ENCODE measurements at regions not wholly inside any gene's neighbourhood (a gene's known extent, or its start where the extent isn't known, plus 50 kb on each side); places are given as distances from the start of the nearest gene placed in this dataset.

GRCh38 chr2:128745946-128746345, 427.3 kb upstream of the HS6ST1 start:
- peak; percentile 5 for DNase-seq (ENCODE audit: low read depth)

- DNase-seq (ENCODE audit: low read depth) = peak; percentile 68
Observed at GRCh38 chr2:128746356-128746755, 427.7 kb upstream of the HS6ST1 start.

GRCh38 chr2:128748336-128748735, 429.7 kb upstream of the HS6ST1 start:
- DNase-seq (ENCODE audit: low read depth) = no peak

- DNase-seq (ENCODE audit: low read depth) = no peak
Observed at GRCh38 chr2:128748835-128749605, 430.4 kb upstream of the HS6ST1 start.

- DNase-seq (ENCODE audit: low read depth) = peak; percentile 12
Observed at GRCh38 chr2:128750328-128751165, 431.9 kb upstream of the HS6ST1 start.

- DNase-seq (ENCODE audit: low read depth) = no peak
Observed at GRCh38 chr2:128751746-128752145, 433.1 kb upstream of the HS6ST1 start.

GRCh38 chr2:128752691-128753263, 434.1 kb upstream of the HS6ST1 start:
- no peak for DNase-seq (ENCODE audit: low read depth)

- DNase-seq (ENCODE audit: low read depth) = no peak
Observed at GRCh38 chr2:128753321-128753720, 434.7 kb upstream of the HS6ST1 start.

GRCh38 chr2:128753800-128754199, 435.1 kb upstream of the HS6ST1 start:
- no peak for DNase-seq (ENCODE audit: low read depth)

- no peak for DNase-seq (ENCODE audit: low read depth)
Observed at GRCh38 chr2:128754246-128754724, 435.6 kb upstream of the HS6ST1 start.

- DNase-seq (ENCODE audit: low read depth) = no peak
Observed at GRCh38 chr2:128755695-128756364, 437.2 kb upstream of the HS6ST1 start.

- DNase-seq (ENCODE audit: low read depth) = no peak
Observed at GRCh38 chr2:128756365-128756717, 437.7 kb upstream of the HS6ST1 start.

GRCh38 chr2:128765811-128766210, 447.1 kb upstream of the HS6ST1 start:
- no peak for DNase-seq (ENCODE audit: low read depth)

- DNase-seq (ENCODE audit: low read depth) = no peak
Observed at GRCh38 chr2:128768041-128768440, 449.4 kb upstream of the HS6ST1 start.

- no peak for DNase-seq (ENCODE audit: low read depth)
Observed at GRCh38 chr2:128769457-128770142, 450.9 kb upstream of the HS6ST1 start.

GRCh38 chr2:128770143-128771085, 451.7 kb upstream of the HS6ST1 start:
- DNase-seq (ENCODE audit: low read depth) = no peak

- DNase-seq (ENCODE audit: low read depth) = no peak
Observed at GRCh38 chr2:128771401-128771800, 452.7 kb upstream of the HS6ST1 start.

GRCh38 chr2:128772671-128773070, 454.0 kb upstream of the HS6ST1 start:
- no peak for DNase-seq (ENCODE audit: low read depth)

- DNase-seq (ENCODE audit: low read depth) = no peak
Observed at GRCh38 chr2:128773641-128774319, 455.1 kb upstream of the HS6ST1 start.
